HepG2 (cell line): ENCODE measurements at regions not wholly inside any gene's neighbourhood (a gene's known extent, or its start where the extent isn't known, plus 50 kb on each side); places are given as distances from the start of the nearest gene placed in this dataset.
"Not testable (repeated sequence)": the region's sequence is repeated elsewhere in the genome, so short reads cannot be mapped to it uniquely, and the experiment has no call there.

Experiments
- ATAC-seq: fragments of 200-7000 bp; cut with Tn5 transposase; 3 replicates; pipeline ENCODE4 v1.9.1; 2020; ENCODE audit warnings: mild to moderate bottlenecking, moderate library complexity
- BruUV-seq: library from RNA; stranded (reverse); fragments of 400-500 nt; replicated peaks from 2 replicates; lab custom pipeline; 2021; lab: Mats Ljungman, UMichigan
- CTCF ChIA-PET: fragments of 300-600 bp; formaldehyde crosslinking; extraction: SDS; loops from one replicate; lab custom pipeline; 2021; ENCODE audit warnings: low total read pairs, inconsistent platforms, low intra/inter-chr PET ratio; lab: Yijun Ruan, JAX
- POLR2A ChIA-PET: fragments of 350-600 bp; sonication (Branson Sonifier 250); formaldehyde crosslinking; loops from one replicate; lab custom pipeline; 2020; ENCODE audit warnings: antibody characterized with exemption, inconsistent platforms; lab: Yijun Ruan, JAX
- DNase-seq: peaks from one replicate; pipeline ENCODE4 v3.0.0-alpha.2; 2015; ENCODE audit warnings: low spot score
- FAIRE-seq: peaks from 3 replicates; lab custom pipeline; 2011; peaks lifted over from hg19 to GRCh38; lab: Jason Lieb, UNC
- H2AFZ ChIP-seq: one replicate; pipeline ENCODE4 v1.6.1; 2011; ENCODE audit warnings: low read length, inconsistent platforms
- H3K27ac ChIP-seq: fragments of 300-600 bp; 3 replicates; pipeline ENCODE4 v1.8.0; 2011; ENCODE audit warnings: mixed run types, mild to moderate bottlenecking, mixed read lengths, low read length, inconsistent platforms; ENCODE audit not compliant: insufficient read depth; ENCODE audit errors: extremely low read length
- H3K27me3 ChIP-seq, 2 experiments: fragments of 200-600 bp in 1 of 2; 2 replicates in 1 of 2; 3 replicates in 1 of 2; pipeline versions ENCODE4 v1.6.0 to v1.8.0; 2011; ENCODE audit warnings: low read length in 2 of 2, mild to moderate bottlenecking in 2 of 2, moderate library complexity in 2 of 2, inconsistent platforms in 1 of 2; ENCODE audit not compliant: insufficient read depth in 2 of 2, control insufficient read depth in 1 of 2
- H3K36me3 ChIP-seq, 2 experiments: fragments of 200-600 bp in 1 of 2; replicated peaks in 1 of 2; 2 replicates in 1 of 2; 3 replicates in 1 of 2; pipeline versions ENCODE4 v1.5.1 to v1.8.0; 2011; ENCODE audit warnings: low read length in 2 of 2, inconsistent platforms in 1 of 2; ENCODE audit not compliant: insufficient read depth in 2 of 2, control insufficient read depth in 1 of 2
- H3K4me1 ChIP-seq: 2 replicates; pipeline ENCODE4 v1.5.1; 2012; ENCODE audit warnings: low read length, inconsistent platforms; ENCODE audit not compliant: insufficient read depth
- H3K4me2 ChIP-seq: 2 replicates; pipeline ENCODE4 v1.6.0; 2011; ENCODE audit warnings: low read depth, low read length, inconsistent platforms
- H3K4me3 ChIP-seq, 3 experiments: fragments of 200-600 bp in 1 of 3; sonication (generic), shearing (Covaris generic) in 1 of 3; replicated peaks in 1 of 3; 2 replicates each; pipeline ENCODE4 v1.5.1; 2011 to 2016; ENCODE audit warnings: low read length in 3 of 3, inconsistent platforms in 2 of 3, low read depth in 2 of 3, mild to moderate bottlenecking in 2 of 3, control low read depth in 1 of 3, mixed read lengths in 1 of 3; ENCODE audit not compliant: insufficient read depth in 1 of 3
- H3K79me2 ChIP-seq: one replicate; pipeline ENCODE4 v1.6.1; 2011; ENCODE audit warnings: low read length, inconsistent platforms; ENCODE audit not compliant: insufficient read depth
- H3K9ac ChIP-seq: 2 replicates; pipeline ENCODE4 v1.6.0; 2011; ENCODE audit warnings: mild to moderate bottlenecking, low read depth, low read length, inconsistent platforms; ENCODE audit not compliant: insufficient read depth
- H3K9me3 ChIP-seq: 2 replicates; pipeline ENCODE4 v1.5.1; 2012; ENCODE audit warnings: mild to moderate bottlenecking, low read length
- H4K20me1 ChIP-seq: 2 replicates; pipeline ENCODE4 v1.6.0; 2011; ENCODE audit warnings: inconsistent platforms, mild to moderate bottlenecking, low read length, moderate library complexity; ENCODE audit not compliant: insufficient read depth
- HNF4A ChIP-seq: sonication (generic); formaldehyde crosslinking; IDR thresholded peaks from 2 replicates; pipeline ENCODE4 v1.4.0; 2020; ENCODE audit warnings: missing genetic modification reagents
- POGZ ChIP-seq: sonication (generic); formaldehyde crosslinking; IDR thresholded peaks from 2 replicates; pipeline ENCODE4 v1.4.0; 2020; ENCODE audit warnings: mild to moderate bottlenecking, missing genetic modification reagents
- ZNF431 ChIP-seq: sonication (generic); formaldehyde crosslinking; IDR thresholded peaks from 2 replicates; pipeline ENCODE4 v1.9.0; 2022; ENCODE audit warnings: missing genetic modification reagents, low read depth, mild to moderate bottlenecking, borderline replicate concordance
- WGBS: methylation state at CpG from one replicate; pipeline ENCODE4 v1.1.6; 2017; ENCODE audit warnings: low lambda C conversion rate; 5-methylcytosine and 5-hydroxymethylcytosine counted together
- in situ Hi-C: cut with HindIII; loops from 2 replicates; pipeline ENCODE4 v1.10.0; 2017; ENCODE audit warnings: low pct_unique_long_range_greater_than_20kb; ENCODE audit not compliant: extremely low pct_ligation_motif_present
- intact Hi-C: fragments of 100-400 bp; cut with micrococcal nuclease; formaldehyde crosslinking; loops from one replicate; pipeline ENCODE4 v1.10.0; 2022; ENCODE audit not compliant: unreplicated experiment
- TF ChIP-seq, protein P1 (sequence below): sonication (generic); formaldehyde crosslinking; IDR thresholded peaks from 2 replicates; pipeline ENCODE4 v1.8.0; 2022; ENCODE audit warnings: mild to moderate bottlenecking, missing genetic modification reagents, borderline replicate concordance

GRCh38 chr6:112974931-112975330 is 627.8 kb downstream of the RFPL4B start:
- in situ Hi-C loops, ATAC-seq, POLR2A ChIA-PET, H3K4me3 ChIP-seq, DNase-seq, BruUV-seq, H3K27me3 ChIP-seq, H3K36me3 ChIP-seq, CTCF ChIA-PET, H2AFZ ChIP-seq, H4K20me1 ChIP-seq, H3K4me2 ChIP-seq, FAIRE-seq, H3K79me2 ChIP-seq, H3K27ac ChIP-seq, H3K4me1 ChIP-seq, H3K9ac ChIP-seq: not testable (repeated sequence)
- peaks cover 16% of the 10 kb centered on the region for H3K9me3 ChIP-seq
- intact Hi-C loops = loop anchor here (1.0 kb wide), 1 partner anchor 30 kb away; no protein-coding TSS in a partner anchor
- peak; percentile 61; the same call in 1 of the 2 replicates for TF ChIP-seq ZNF431
- WGBS = under 1% methylated on average over 4 of the region's 4 CpGs

- ATAC-seq, intact Hi-C loops, H3K4me2 ChIP-seq, BruUV-seq, H3K4me3 ChIP-seq, H4K20me1 ChIP-seq, FAIRE-seq, DNase-seq: not testable (repeated sequence)
- H3K9me3 ChIP-seq = peaks cover 16% of the 10 kb centered on the region
- TF ChIP-seq, protein P1, sequence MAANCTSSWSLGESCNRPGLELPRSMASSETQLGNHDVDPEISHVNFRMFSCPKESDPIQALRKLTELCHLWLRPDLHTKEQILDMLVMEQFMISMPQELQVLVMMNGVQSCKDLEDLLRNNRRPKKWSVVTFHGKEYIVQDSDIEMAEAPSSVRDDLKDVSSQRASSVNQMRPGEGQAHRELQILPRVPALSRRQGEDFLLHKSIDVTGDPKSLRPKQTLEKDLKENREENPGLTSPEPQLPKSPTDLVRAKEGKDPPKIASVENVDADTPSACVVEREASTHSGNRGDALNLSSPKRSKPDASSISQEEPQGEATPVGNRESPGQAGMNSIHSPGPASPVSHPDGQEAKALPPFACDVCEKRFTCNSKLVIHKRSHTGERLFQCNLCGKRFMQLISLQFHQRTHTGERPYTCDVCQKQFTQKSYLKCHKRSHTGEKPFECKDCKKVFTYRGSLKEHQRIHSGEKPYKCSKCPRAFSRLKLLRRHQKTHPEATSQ (CRISPR knock-in tag) = peak; percentile 71; the same call in 1 of the 2 replicates
- TF ChIP-seq POGZ (CRISPR knock-in tag) (0 out of 2 replicates have a peak, but pooled peaks have one; percentile 16), HNF4A (peak; percentile 47; the same call in 1 of the 2 replicates)
- TF ChIP-seq, all 625 proteins: peak for 3; not testable (repeated sequence) for 622
- POLR2A ChIA-PET, H3K79me2 ChIP-seq, H3K27ac ChIP-seq, H3K4me1 ChIP-seq, H3K27me3 ChIP-seq, H3K36me3 ChIP-seq, CTCF ChIA-PET, H2AFZ ChIP-seq, in situ Hi-C loops, H3K9ac ChIP-seq: not testable (repeated sequence)
These were observed 629.4 kb downstream of the RFPL4B start for GRCh38 chr6:112976579-112976978.
